Smooth muscle cell (in vitro differentiated cells): ENCODE measurements at regions not wholly inside any gene's neighbourhood (a gene's known extent, or its start where the extent isn't known, plus 50 kb on each side); places are given as distances from the start of the nearest gene placed in this dataset.

Source experiments
- DNase-seq: peaks from one replicate; lab custom pipeline; 2025; ENCODE audit not compliant: unreplicated experiment; lab: John Stamatoyannopoulos, UW
- H2AFZ ChIP-seq: fragments of 200-600 bp; sonication (generic); 2 replicates; pipeline ENCODE4 v1.6.0; 2016; ENCODE audit warnings: antibody characterized with exemption, low read depth, mild to moderate bottlenecking
- H3F3A ChIP-seq: fragments of 200-600 bp; sonication (generic); 2 replicates; pipeline ENCODE4 v1.6.0; 2017; ENCODE audit warnings: antibody characterized with exemption, low read depth
- H3K27ac ChIP-seq: fragments of 200-600 bp; sonication (generic); 2 replicates; pipeline ENCODE4 v1.5.1; 2016; ENCODE audit warnings: low read depth, mild to moderate bottlenecking
- H3K27me3 ChIP-seq: fragments of 200-600 bp; sonication (generic); 2 replicates; pipeline ENCODE4 v1.6.1; 2016; ENCODE audit warnings: low read depth, mild to moderate bottlenecking
- H3K36me3 ChIP-seq: fragments of 200-600 bp; sonication (generic); 2 replicates; pipeline ENCODE4 v1.5.1; 2016; ENCODE audit warnings: low read depth
- H3K4me1 ChIP-seq: fragments of 200-600 bp; sonication (generic); 2 replicates; pipeline ENCODE4 v1.5.1; 2016; ENCODE audit warnings: low read depth
- H3K4me2 ChIP-seq: fragments of 200-600 bp; sonication (generic); 2 replicates; pipeline ENCODE4 v1.6.0; 2016; ENCODE audit warnings: mild to moderate bottlenecking
- H3K4me3 ChIP-seq: fragments of 200-600 bp; sonication (generic); 2 replicates; pipeline ENCODE4 v1.5.1; 2016; ENCODE audit warnings: mild to moderate bottlenecking
- H3K79me2 ChIP-seq: fragments of 200-600 bp; sonication (generic); 2 replicates; pipeline ENCODE4 v1.6.0; 2016; ENCODE audit warnings: low read depth, mild to moderate bottlenecking
- H3K9ac ChIP-seq: fragments of 200-600 bp; sonication (generic); 2 replicates; pipeline ENCODE4 v1.6.0; 2016; ENCODE audit warnings: low read depth
- H3K9me3 ChIP-seq: fragments of 200-600 bp; sonication (generic); replicated peaks from 2 replicates; pipeline ENCODE4 v1.5.1; 2016; ENCODE audit warnings: low read depth
- H4K20me1 ChIP-seq: fragments of 200-600 bp; sonication (generic); 2 replicates; pipeline ENCODE4 v1.6.0; 2016; ENCODE audit warnings: low read depth
- WGBS: methylation state at CpG from one replicate; pipeline ENCODE4 v1.1.7; 2016; ENCODE audit warnings: low lambda C conversion rate; 5-methylcytosine and 5-hydroxymethylcytosine counted together
- TF ChIP-seq, protein P1 (sequence below): fragments of 200-600 bp; sonication (generic); IDR thresholded peaks from 2 replicates; pipeline ENCODE4 v1.5.1; 2017; ENCODE audit warnings: borderline replicate concordance, mild to moderate bottlenecking, antibody characterized with exemption; ENCODE audit not compliant: insufficient read depth, poor library complexity, severe bottlenecking

- Histone ChIP-seq H3K4me1 (no peaks in the 10 kb centered on the region), H3K4me2 (no peak overlapping the region)
Observed at GRCh38 chr13:84077271-84077670, 195.0 kb upstream of the SLITRK1 start.

GRCh38 chr13:84076280-84076679 lies 194.0 kb upstream of the SLITRK1 start:
- Histone ChIP-seq H3K9ac (no peak overlapping the region), H3F3A (no peaks in the 10 kb centered on the region), H3K9me3 (no peaks in the 10 kb centered on the region), H2AFZ (no peak overlapping the region), H3K27me3 (no peaks in the 10 kb centered on the region), H3K4me2 (no peak overlapping the region), H3K27ac (no peak overlapping the region), H4K20me1 (no peaks in the 10 kb centered on the region), H3K4me1 (no peaks in the 10 kb centered on the region), H3K36me3 (no peaks in the 10 kb centered on the region), H3K4me3 (no peak overlapping the region), H3K79me2 (no peaks in the 10 kb centered on the region)
- no peak for DNase-seq
- TF ChIP-seq, protein P1, sequence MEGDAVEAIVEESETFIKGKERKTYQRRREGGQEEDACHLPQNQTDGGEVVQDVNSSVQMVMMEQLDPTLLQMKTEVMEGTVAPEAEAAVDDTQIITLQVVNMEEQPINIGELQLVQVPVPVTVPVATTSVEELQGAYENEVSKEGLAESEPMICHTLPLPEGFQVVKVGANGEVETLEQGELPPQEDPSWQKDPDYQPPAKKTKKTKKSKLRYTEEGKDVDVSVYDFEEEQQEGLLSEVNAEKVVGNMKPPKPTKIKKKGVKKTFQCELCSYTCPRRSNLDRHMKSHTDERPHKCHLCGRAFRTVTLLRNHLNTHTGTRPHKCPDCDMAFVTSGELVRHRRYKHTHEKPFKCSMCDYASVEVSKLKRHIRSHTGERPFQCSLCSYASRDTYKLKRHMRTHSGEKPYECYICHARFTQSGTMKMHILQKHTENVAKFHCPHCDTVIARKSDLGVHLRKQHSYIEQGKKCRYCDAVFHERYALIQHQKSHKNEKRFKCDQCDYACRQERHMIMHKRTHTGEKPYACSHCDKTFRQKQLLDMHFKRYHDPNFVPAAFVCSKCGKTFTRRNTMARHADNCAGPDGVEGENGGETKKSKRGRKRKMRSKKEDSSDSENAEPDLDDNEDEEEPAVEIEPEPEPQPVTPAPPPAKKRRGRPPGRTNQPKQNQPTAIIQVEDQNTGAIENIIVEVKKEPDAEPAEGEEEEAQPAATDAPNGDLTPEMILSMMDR: no peak
- WGBS: 86% methylated on average over 1 of the region's 1 CpG

More at GRCh38 chr13:84077271-84077670, 195.0 kb upstream of the SLITRK1 start:
- no peaks in the 10 kb centered on the region for H3K79me2 ChIP-seq
- TF ChIP-seq, protein P1: no peak
- no peaks in the 10 kb centered on the region for H3F3A ChIP-seq
- H3K36me3 ChIP-seq: no peaks in the 10 kb centered on the region
- H2AFZ ChIP-seq: no peak overlapping the region
- H3K27me3 ChIP-seq: no peaks in the 10 kb centered on the region
- no peak overlapping the region for H3K4me3 ChIP-seq
- H3K27ac ChIP-seq: no peak overlapping the region
- no peak overlapping the region for H3K9ac ChIP-seq
- H4K20me1 ChIP-seq: no peaks in the 10 kb centered on the region
- H3K9me3 ChIP-seq: no peaks in the 10 kb centered on the region
- no peak for DNase-seq

DNA sequence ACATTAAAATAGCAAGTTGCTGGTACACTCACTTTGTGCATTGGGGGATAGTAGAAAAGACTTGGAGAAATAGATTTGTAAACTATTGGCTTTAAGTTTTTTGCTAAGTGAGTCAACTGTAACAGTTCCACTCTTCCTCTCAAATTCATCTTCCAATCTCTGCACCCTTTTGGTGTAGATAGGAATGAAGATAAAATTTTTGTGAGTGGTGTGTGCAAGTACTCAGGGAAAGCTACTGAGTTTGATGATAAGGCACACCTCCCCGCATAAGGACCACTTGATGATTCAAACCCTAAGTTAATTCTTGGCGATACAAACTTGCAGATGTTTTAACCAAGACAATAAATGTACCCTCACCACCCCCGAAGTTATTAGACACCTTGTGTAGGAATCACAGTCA lies 168.3 kb upstream of the SLITRK1 start:
- no peaks in the 10 kb centered on the region for H3K9me3 ChIP-seq
- no peaks in the 10 kb centered on the region for H3F3A ChIP-seq
- H3K4me2 ChIP-seq: no peak overlapping the region
- WGBS: 83% methylated on average over 3 of the region's 3 CpGs
- no peak overlapping the region for H2AFZ ChIP-seq
- no peaks in the 10 kb centered on the region for H3K79me2 ChIP-seq
- no peaks in the 10 kb centered on the region for H3K27me3 ChIP-seq
- no peaks in the 10 kb centered on the region for H3K36me3 ChIP-seq
- no peak overlapping the region for H3K27ac ChIP-seq
- DNase-seq: no peak
- H4K20me1 ChIP-seq: no peaks in the 10 kb centered on the region
- TF ChIP-seq, protein P1: no peak
- no peaks in the 10 kb centered on the region for H3K4me1 ChIP-seq
- H3K4me3 ChIP-seq: no peak overlapping the region
- no peak overlapping the region for H3K9ac ChIP-seq

DNA sequence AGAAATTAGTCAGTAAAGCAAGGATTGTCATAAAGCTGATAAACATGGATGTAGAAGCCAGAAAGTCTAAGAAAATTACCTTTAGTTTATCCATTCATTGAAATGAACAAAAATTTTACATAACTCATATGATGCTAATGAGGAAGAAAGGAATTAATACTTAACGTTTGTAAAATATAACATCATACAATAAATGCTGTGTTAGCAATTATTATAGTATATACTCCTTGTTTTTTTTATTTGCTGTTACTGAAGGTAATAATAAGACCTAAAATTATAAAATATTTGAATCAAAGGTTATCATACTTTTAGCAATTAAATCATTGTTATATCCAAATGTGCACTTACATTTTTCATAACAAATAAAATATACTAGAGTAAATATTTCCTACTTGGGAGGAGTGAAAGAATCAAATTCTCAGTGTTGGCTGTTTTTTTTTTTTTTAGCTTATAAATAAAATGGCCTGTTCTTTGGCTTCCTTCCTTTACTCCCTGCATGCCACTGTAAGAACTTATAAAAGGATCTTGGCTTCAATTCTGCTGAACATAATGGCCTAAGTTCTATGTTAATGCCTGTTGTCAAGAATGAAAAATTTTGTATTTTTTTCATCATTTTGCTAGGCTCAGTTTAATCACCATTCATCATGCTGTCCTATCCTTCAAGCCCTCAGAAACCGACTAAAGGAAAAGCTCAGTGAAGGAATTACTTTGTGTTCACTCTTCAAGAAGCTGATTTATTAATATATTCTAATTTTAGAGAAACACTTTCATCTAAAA lies 167.4 kb upstream of the SLITRK1 start:
- no peaks in the 10 kb centered on the region for H3K4me1 ChIP-seq
- DNase-seq: no peak
- no peaks in the 10 kb centered on the region for H4K20me1 ChIP-seq
- 86% methylated on average over 2 of the region's 2 CpGs for WGBS
- H3K4me3 ChIP-seq: no peak overlapping the region
- H2AFZ ChIP-seq: no peak overlapping the region
- H3K9me3 ChIP-seq: no peaks in the 10 kb centered on the region
- H3K4me2 ChIP-seq: no peak overlapping the region
- no peaks in the 10 kb centered on the region for H3F3A ChIP-seq
- TF ChIP-seq, protein P1: no peak
- H3K36me3 ChIP-seq: no peaks in the 10 kb centered on the region
- no peaks in the 10 kb centered on the region for H3K79me2 ChIP-seq
- H3K27ac ChIP-seq: no peak overlapping the region
- no peak overlapping the region for H3K9ac ChIP-seq
- no peaks in the 10 kb centered on the region for H3K27me3 ChIP-seq
